Embryonic facial prominence (tissue), 1 donor: ENCODE measurements at regions not wholly inside any gene's neighbourhood (a gene's known extent, or its start where the extent isn't known, plus 50 kb on each side); places are given as distances from the start of the nearest gene placed in this dataset.
"Not testable (repeated sequence)": the region's sequence is repeated elsewhere in the genome, so short reads cannot be mapped to it uniquely, and the experiment has no call there.

Experiments used
- DNase-seq: peaks from one replicate; pipeline ENCODE4 v3.0.0-alpha.2; 2016; ENCODE audit errors: extremely low spot score

DNA sequence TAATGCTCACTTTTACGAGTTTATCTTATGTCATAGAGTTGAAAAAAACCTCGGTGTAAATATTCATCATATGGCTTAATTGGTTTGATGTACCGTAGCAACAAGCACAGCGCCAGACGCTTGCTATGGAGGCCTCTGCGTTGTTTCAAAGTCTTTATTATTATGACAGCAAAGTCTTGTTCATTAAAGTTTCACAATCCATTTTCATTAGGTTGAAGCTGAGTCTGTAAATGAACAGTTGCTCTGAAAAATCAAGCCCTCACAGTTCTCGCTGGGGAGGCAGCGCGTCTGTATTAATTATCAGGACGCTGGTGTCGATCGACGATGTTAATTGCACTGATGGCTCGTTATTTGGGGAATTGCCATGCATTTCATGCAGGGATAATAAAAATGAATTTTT, 185.6 kb downstream of the INSC start:
- no peak for DNase-seq

DNA sequence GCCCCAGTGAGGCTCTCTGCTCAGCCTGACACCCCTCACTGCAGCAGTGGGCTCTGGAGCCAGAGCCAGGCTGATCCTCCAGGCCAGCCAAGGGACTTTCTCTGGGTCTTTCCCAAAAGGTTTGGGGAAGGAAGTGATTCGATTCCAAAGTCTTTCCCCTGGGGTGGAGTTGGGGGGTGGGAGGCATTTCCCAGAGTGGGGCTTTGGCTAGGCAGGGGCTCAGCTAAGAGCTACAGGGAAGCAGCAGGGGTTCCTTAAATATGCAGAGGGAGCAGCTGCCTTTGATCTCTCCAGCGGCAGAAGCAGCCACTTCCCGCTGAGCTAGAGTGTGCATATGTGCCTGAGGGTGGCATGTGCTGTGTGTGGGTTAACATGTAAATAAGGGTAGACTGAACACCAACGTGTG, 192.9 kb downstream of the INSC start:
- DNase-seq: no peak

DNA sequence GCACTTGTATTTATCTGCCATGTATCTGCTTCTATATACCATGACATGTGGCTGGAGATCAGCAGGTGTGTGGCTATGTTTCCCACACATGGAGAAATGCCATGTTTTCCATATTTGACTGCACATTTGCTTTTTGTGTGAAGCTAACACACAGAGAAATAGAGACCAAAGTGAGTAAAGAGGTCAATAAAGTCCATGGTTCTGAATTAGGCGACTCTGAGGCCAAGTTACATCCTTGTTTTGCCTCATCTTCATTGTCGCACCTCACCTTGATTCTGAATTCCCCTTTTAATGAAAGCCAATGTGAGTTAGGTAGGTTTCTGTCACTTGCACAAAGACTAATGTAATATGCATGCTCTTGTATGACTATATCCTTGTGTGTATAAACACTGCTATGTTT, 194.1 kb downstream of the INSC start:
- no peak for DNase-seq

DNA sequence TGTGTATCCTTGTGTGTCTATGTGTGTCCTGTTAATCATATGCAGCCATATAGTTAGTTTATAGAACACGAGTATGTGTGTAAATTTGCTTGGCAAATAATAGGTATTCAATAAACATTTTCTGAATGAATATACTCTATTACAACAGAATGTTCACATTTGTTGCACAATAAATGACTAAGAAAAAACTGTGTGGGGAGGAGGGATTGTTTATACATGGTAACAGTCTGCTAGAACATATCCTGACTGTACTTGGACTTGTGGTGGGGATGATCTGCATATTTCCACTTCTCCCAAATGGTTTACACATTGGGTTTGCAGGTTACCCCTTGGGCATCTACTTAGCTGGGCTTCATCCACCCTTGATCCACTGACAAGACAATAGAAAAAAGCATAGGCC, 194.6 kb downstream of the INSC start:
- DNase-seq: no peak

DNA sequence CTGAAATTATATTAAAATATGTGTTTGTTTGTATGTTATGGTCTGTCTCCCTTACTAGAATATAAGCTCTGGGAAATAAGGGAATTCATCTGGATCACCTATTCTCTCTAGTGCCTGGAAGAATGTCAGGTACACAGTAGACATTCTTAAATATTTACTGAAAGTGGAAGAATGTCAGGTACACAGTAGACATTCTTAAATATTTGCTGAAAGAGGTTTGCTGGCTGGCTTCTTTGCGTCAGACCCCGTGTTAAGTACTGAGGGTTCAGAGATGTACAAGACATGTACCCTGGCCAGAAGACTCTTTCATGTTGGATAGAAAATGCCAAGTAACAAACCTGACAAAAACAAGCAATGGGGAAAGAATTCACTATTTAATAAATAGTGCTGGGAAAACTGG, 199.1 kb downstream of the INSC start:
- no peak for DNase-seq

DNA sequence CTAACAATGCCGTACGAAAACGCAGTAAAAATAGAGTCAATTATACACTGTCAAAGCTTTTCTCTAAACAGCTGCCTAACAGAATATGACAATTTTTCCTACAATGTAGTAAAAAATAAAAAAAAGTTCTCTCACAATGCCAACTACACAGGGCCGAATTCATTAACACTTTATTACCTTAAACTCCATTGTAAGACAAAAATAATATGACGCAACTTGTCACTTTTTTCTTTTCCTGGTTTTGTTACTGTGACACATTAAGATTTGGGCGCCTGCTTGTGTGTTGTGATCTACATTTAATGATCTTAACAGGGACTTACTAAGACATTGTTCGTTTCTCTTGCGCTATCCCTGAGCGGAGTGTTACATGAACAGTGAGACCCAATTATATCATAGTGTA, 204.1 kb downstream of the INSC start:
- DNase-seq: no peak

DNA sequence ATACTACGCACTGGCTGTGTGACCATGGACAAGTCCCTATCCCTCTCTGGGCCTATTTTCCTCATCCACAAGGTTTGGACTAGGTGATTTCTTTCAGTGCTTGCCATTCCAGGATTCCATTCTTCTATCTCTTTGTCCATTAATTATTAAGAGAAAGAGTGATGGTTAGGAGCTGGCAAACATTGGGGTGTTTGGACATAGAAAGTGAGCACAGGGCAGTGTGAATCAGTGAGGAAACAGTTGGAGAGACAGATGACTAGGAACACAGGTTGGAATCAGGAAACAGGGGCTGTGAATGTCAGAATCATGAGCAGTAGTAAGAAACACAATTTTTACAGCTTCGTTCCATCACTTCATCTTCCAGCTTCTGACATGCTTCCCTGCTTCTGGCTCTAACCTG, 211.8 kb downstream of the INSC start:
- no peak for DNase-seq

DNA sequence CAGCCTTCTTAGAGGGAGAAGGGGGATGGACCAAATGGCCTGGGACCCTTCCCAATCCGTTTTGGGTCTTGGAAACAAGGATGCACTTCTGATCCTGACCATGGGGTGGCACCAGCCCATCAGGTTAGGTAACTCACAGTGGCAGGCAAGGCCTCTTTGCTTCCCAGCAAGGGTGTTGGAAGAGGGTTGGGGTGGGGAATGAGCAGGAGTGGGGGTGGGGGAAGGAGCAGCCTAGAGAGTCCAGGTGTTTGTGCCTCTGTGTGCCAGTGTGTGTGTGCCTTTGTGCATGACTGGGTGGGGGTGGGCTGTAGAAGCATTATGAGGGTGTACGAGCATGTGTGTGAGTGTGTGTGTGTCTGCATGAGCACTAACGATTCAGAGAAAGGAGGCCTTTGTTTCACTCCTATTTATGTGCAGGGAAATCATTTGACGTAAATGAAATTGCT, 213.1 kb downstream of the INSC start:
- peak; percentile 34 for DNase-seq

DNA sequence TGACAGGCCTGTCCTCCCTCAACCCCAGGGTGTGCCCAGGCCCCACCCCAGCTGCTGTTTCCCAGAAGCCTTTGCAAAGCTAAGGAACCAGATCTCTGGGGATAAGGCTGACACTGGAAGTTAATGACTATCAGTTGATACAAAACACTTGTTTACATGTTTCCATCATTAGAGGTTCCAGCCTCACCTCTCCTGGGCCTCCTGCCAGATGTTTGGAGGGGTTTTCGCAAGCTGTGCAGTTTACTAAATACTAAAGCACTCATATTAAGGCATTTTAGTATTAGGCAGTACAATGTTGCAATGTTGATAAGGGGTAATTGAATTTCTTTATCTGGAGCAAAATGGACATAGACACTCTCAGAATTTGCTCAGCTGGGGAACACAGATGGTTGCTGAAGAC, 218.7 kb downstream of the INSC start:
- no peak for DNase-seq

DNA sequence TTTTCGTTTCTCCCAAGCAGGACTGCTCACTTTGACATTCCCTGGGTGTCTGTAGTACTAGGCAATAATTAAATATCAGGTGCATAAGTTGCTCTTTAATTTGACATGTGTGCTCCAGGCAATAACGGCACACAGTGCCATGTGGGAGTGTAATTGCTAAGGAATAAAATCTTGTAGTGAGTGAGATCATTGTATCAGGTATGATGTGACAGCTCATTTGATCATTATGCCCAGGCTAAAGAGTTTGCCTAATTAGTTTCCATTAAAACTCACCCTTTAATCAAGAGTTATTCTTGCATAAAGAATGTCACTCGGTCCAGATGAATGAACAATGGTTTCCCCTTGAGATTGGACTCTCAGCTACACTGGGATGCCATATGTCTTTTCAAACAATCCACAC, 220.0 kb downstream of the INSC start:
- no peak for DNase-seq

DNA sequence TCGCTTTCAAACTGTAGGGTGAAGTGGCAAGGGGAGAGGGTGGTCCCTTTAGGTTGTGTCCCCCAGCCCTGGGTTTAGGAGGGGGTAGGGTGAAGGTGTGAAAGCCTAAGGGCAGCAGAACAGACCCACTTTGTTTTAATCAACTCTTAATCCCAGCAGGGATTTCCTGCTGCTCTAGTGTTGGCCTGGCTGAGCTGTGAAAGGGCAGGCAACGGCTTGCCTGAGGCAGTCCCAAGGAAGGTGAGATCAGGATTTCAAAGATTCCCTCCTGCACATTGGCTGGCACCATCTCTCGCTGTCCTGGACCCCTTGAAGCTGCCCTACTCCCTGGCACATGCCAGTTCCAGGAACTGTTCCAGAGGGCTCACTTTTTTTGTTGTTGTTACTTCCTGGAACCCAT, 221.3 kb downstream of the INSC start:
- DNase-seq: no peak

DNA sequence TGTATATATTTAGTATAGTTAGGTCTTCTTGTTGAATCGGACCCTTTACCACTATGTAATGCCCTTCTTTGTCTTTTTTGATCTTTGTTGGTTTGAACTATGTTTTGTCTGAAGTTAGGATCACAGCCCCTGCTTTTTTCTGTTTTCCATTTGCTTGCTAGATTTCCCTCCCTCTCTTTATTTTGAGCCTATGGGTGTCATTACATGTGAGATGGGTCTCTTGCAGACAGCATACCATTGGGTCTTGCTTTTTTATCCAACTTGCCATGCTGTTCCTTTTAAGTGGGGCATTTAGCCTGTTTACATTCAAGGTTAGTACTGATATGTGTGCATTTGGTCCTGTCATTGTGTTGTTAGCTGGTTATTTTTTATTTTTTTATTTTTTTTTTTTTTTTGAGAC, 224.6 kb downstream of the INSC start:
- DNase-seq: no peak

DNA sequence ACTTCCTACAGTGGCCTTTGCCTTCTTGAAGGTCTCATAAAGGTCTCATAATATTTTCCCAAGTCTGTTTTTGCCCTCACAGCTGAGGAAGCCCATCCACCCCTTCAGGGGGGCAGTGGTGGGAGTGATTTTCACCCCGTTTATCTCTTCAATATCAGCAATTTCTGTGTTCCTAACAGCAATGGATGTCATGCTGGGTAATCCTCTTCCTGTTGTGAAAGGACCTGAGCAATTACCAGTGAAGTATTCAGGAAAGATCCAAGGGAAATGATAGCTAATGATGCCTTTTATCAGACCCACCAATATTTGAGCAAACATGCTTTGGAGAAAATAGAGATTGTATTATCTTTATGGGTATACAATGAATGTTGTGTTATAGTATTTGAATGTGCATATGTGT, 226.9 kb downstream of the INSC start:
- no peak for DNase-seq

DNA sequence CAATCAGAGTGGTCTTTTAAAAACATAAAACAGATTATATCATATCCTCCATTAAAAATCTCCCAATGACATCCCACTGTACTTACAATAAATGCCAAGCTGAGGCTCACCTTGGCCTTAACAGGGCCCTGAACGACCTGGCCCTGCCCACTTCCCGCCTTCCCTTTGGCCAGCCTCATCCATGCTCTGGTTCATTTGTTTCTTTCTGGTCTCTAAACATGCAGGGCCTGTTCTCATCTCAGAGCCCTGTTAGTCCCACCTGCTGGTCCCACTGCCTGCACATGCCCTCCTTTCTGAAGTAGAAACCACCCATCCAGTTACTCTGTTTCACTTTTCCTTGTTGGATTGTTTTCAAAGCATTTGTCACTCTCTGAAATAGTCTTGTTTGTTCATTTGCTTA, 227.4 kb downstream of the INSC start:
- no peak for DNase-seq

DNA sequence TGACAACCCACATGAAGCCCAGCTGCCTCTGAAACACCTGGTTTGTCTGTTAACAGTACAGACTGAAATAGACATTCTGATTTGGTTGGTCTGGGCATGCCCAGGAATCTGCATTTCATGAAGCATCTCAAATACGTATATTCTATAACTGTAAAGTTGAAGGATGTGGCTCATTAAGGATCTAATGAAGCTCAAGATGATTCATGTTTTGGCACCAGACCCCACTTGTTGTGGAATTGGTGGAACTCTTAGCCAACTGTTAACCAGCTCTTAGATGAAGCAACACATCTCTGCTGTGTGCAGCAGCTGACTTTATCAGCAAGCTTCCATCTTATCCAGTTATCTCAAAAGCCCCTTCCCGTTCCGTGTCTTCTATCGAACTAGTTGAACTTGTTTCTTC, 232.2 kb downstream of the INSC start:
- DNase-seq: no peak

DNA sequence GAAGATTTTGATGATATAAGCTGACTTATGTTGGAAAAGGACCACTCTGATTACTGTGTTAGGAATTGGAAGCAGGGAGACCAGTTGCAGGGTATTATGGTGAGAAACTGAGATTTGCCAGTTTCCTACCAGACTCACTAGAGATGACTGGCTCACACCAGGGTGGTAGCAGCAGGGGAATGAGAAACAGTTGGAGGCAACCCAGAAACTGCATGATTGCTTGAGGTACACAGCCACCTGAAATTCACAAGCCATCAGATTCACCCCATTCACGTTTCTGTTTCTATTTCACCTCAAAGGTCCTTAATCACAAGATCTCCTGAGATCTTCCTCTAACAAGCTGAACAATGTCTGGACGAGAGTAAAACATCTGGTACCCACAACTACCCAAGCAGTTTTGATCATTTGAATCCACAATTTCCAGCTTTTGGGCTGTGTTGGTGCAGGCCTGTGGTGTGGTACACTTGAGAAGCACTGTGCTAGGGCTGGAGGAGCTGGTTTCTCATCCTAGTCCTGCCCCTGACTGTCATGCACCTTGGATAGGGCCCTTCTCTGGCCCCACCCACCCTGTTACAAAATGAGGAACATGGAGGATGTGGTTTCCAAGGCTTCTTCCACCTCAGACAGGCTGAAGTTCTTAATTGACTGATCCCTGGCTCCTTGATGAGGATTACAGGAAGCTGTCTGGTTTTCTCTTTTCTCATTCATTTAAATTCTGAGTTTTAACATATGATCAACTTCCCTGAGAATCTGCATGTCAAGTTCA, 233.4 kb downstream of the INSC start:
- DNase-seq: no peak

DNA sequence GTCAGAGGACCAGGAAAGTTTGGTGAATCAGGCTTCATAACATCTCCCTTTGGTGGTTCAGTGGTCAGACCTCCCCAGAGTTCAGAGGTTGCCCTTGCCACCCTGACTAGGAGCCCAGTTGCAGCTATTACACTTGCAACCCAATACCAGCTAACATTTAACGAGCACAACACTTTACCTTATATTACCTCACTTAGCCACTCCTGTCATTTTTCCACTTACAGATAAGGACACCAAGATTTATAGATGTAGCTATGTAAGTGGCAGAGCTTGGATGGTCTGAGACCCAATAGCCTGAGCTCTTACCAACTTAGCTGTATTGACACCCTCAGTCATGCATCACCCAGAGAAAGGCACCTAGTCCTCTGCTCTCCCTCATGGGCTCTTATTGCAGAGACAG, 234.7 kb downstream of the INSC start:
- no peak for DNase-seq

DNA sequence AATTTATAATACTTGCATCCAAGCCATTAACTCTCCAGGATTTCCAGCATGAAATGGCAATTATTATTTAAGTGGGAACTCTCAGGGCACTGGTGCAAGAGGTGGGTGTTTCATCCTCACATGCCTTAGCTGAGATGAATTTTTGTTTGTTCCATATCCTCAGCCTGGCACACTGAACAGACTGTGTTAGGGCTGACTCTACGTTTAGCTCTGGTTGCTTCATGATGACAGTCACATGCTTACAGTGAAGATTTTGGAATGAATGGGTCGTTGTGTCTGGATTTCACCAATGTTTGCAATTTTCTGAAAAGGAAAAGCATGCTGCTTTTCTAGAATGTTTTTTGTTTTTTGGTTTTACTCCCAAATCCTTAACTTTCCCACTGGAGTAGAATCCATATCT, 246.6 kb downstream of the INSC start:
- DNase-seq: no peak

DNA sequence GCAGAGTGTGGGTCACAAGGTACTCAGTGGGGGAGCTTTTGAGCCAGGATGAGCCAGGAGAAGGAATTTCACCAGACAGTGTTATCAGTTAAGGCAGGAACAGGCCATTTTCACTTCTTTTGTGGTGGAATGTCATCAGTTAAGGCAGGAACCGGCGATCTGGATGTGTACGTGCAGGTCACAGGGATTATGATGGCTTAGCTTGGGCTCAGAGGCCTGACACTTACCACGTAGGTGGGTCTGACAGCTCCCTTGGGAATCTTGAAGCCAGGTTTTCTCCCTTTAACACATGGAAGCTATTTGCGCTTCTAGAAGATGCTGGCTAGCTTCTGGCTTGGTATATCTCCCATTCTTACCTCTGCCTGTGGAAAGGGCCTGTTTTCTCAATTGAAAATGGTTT, 250.6 kb downstream of the INSC start:
- DNase-seq: not testable (repeated sequence)

DNA sequence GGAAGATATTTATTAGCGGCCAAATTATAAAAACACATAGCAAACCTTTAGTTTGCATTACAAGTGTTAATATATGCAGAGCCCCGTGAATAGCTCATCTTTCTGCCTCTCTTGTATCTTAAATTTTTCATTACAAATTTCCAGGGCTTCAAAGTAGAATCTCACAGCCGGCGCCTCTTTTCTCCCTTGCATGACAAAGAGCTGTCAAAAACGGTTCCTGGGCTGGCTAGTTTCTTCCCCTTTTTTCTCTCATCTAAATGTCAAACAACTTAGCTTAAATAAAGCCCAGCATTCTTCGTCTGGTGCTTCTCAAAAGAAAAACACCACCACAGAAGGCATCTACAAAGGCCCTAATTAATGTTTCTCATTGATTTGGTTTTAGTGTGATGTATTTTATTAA, 253.0 kb downstream of the INSC start:
- no peak for DNase-seq

DNA sequence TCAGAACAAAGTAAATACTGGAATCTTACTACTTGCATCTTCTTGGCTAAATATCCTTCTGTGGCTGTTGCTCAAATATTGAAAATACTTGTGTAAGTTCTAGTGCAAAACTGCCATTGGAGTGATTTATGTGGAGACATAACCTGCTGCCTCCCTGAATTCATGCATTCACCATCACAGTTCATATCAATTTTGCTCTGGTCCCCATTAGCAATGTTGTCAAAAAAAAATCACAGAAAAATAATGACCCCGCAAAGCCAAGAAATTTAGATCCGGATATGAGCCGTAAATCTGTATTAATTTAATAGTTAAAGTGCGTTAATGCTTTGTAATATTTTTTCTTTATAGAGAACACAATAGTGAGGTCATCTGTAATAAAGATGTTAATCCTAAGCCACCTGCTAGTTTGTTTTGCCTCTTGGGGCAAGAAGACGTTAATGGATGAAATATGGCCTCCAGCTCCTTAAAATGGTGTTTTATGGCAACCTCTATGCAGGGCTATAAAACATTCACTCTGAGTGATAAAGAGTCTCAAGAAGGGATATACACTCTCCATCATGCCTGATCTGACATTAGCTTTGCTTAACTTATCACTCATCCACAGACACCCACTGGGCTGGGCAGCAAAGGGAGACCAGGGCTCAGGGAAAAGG, 255.9 kb downstream of the INSC start:
- no peak for DNase-seq

DNA sequence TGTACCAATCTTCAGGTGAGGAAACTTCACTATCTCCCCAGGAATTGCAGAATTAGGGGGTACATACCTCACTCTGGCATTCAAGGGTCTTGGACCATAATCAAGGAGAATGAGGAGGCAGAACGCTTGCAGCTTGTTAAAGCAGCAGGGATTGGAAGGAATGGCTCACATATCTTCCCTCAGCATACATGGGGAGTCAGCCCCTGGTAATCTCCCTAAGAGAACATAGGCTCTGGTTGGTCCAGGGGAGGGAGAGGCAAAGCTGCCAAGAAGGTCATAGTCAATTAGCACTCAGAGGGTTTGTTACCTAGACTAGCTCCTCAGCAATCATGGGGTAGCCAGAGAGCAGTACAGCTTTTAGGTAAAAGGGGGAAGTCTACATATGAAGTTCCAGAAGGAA, 256.8 kb downstream of the INSC start:
- DNase-seq: no peak

DNA sequence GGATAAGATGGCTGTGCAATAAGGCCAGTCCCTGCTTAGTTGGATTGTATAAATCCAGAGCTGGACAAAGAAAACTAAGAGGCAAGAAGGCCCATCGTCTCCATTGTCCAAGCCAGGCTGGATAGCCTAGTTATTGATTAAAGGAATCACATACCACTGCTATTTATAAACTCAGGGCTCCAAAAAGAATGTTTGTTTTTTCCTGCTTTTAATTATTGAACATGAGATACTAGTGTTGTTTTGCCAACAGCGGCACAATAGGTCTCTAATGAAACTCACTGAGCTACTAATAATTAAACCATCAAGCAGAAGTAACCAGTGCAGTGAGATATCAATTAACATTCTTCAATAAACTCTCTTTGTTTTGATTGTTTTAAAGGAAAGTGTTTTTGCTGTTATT, 259.7 kb downstream of the INSC start:
- DNase-seq: no peak

DNA sequence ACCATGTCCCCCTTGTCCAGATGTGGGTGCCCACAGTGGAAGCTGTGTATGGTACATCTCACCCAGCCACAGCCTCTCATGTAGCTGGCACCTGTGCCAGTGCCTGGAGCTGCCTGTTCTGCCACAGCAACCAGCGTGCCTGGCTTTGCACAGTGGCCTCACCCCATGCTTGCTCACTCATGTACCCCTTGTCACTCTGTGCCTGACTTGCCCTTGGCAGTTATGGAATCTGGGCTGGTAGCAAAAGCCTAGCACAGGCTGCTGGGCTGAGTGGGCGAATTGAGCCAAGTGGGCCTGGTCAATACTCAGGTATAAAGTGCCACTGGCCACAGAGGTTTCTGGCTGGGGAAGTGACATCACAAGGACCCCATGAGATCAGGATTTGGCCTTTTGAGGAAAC, 264.2 kb downstream of the INSC start:
- DNase-seq: no peak
